ENCODE measurements at regions not wholly inside any gene's neighbourhood (a gene's known extent, or its start where the extent isn't known, plus 50 kb on each side); places are given as distances from the start of the nearest gene placed in this dataset.

DNA sequence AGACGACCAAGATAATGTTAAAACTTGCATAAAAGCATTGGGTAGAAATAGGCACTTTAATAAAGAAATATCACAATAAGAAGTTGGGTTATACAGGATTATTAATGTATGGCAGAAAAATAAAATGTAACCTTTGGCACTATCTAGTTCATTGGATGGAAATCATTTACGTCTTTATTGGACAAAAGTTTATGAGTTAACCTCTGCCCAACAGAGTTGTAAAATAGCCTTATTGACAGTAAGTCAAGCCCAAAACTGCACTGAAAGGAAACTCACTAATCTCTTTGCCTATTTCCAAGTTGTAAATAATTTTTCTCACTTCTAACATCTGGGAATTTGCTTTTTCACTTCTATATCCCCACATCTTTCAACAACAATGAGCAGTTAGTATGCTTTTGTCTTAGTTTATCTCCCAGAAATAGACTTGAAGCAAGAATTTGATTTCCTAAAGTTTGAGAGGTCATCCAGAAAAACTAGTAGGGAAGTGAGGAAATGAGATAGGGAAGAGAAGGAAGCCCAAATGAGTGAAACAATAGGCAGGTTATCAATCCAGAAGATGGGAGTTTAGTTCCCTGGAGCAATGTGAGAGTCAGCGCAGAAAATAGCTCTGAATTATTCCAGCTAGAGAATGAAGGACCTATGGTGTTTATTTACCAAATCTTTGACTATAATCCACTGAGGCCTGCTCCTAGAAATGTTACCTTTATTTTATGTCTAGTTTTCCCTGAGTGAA lies 434.8 kb downstream of the CCER1 start:
- Histone ChIP-seq H3K79me2 (ENCODE audit: insufficient read depth, low read length) (no peaks in the 10 kb centered on the region), H3K23me2 (ENCODE audit: insufficient read length, low read depth, low read length, poor library complexity, severe bottlenecking) (no peaks in the 10 kb centered on the region), H3T11ph (ENCODE audit: low read length) (no peak overlapping the region), H2BK5ac (ENCODE audit: insufficient read length, low read length) (no peak overlapping the region), H2BK12ac (ENCODE audit: insufficient read length, low read depth, low read length) (no peak overlapping the region), H3K27me3 (ENCODE audit: insufficient read depth, low read length) (no peaks in the 10 kb centered on the region), H4K8ac (replicated peaks; ENCODE audit: insufficient read length, low read depth, low read length) (no peak overlapping the region), H4K5ac (ENCODE audit: insufficient read length, low read depth, low read length) (no peak overlapping the region), H3K4ac (ENCODE audit: low read depth, low read length) (no peak overlapping the region), H3K14ac (ENCODE audit: insufficient read depth, low read length) (no peak overlapping the region), H3K56ac (ENCODE audit: insufficient read length, low read depth, low read length) (no peak overlapping the region), H3K27ac (ENCODE audit: insufficient read length, low read depth, low read length) (no peak overlapping the region), H2AFZ (ENCODE audit: low read length) (no peak overlapping the region), H3K4me2 (ENCODE audit: insufficient read depth, insufficient read length, low read length) (no peak overlapping the region), H3K4me1 (ENCODE audit: insufficient read depth, low read length) (no peaks in the 10 kb centered on the region), H2AK5ac (ENCODE audit: insufficient read length, low read length) (no peak overlapping the region), H3K18ac (ENCODE audit: insufficient read length, low read depth, low read length) (no peak overlapping the region), H4K91ac (ENCODE audit: insufficient read length, low read depth, low read length) (no peak overlapping the region), H3K9ac (ENCODE audit: extremely low read depth, insufficient read length, low read length) (no peak overlapping the region), H3K79me1 (ENCODE audit: insufficient read depth, low read depth, low read length, poor library complexity, severe bottlenecking) (no peaks in the 10 kb centered on the region), H2BK20ac (ENCODE audit: low read depth, low read length, poor library complexity, severe bottlenecking) (no peak overlapping the region), H2BK120ac (ENCODE audit: low read depth, low read length, poor library complexity, severe bottlenecking) (no peak overlapping the region), H3K23ac (ENCODE audit: insufficient read length, low read depth, low read length) (no peak overlapping the region), H2BK15ac (ENCODE audit: low read depth, low read length) (no peak overlapping the region), H3K9me3 (ENCODE audit: control insufficient read depth, low read depth, low read length) (no peaks in the 10 kb centered on the region), H4K20me1 (ENCODE audit: control insufficient read depth, insufficient read depth, insufficient read length) (no peaks in the 10 kb centered on the region)
- WGBS (ENCODE audit: extremely low coverage, insufficient read length, low lambda C conversion rate): no CpG with 5 or more reads among the region's 3 CpGs
- Mint-ChIP-seq H3K4me1 (no peaks in the 10 kb centered on the region), H3K27ac (no peak overlapping the region), H3K9me3 (no peaks in the 10 kb centered on the region), H3K27me3 (ENCODE audit: low read depth) (no peaks in the 10 kb centered on the region), H3K4me3 (no peak overlapping the region), H3K36me3 (ENCODE audit: insufficient read depth in 1 of 3, low read depth in 3 of 3) (no peaks in the 10 kb centered on the region; a peak in 1 of 7 replicates)
- DNase-seq: no peak
- TF ChIP-seq CTCF (conservative IDR thresholded peaks at IDR 0.05): no peak

All from H9 (cell line).